ENCODE measurements at regions not wholly inside any gene's neighbourhood (a gene's known extent, or its start where the extent isn't known, plus 50 kb on each side); places are given as distances from the start of the nearest gene placed in this dataset.

DNA sequence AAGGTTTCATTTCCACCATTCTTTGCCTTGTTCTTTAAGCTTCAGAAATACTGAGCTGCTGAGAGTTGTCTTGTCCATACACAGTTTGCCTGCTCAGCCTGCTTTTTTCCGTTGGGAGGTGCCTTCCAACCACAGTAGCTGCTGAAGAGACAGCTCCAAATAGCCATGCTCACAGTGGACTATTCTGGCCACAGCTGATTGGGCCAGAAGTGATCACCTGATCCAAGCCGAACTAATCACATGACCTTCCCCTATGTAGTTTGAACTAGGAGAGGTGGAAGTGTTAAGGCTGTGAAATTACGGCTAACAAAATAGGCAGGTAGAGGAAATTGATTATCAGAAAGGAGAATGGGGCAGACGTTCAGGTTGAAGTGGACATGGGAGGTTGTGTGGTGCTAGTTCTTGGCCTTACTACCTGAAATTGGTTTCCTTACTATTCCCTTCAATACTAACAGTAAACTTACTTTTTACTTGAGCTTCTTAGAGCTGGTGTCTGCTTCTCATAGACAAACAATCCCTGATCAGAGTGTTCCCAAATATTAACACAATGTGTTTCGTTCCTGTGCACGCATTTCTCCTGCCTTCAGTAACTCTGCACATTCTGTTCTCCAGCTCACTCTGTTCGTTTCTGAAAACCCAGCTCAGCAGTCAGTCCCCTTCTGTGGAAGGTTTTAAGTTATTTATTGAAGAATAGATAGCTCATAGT is 136.1 kb downstream of the RWDD3 start:
- Histone ChIP-seq H3K27me3 (ENCODE audit: control insufficient read depth in 2 of 2, insufficient read depth in 2 of 2, low read length in 2 of 2) (peaks cover 0 to 4% of the 10 kb centered on the region in 2 experiments; a peak in 2 of 5 replicates), H4K20me1 (replicated peaks; ENCODE audit: control insufficient read depth, insufficient read depth, low read length) (no peaks in the 10 kb centered on the region), H3K4me2 (ENCODE audit: insufficient read depth, low read length) (no peak overlapping the region), H3K36me3 (ENCODE audit: control insufficient read depth, insufficient read depth, low read length) (no peaks in the 10 kb centered on the region), H3K9me1 (ENCODE audit: control insufficient read depth, insufficient read depth, low read length) (no peaks in the 10 kb centered on the region), H3K27ac (ENCODE audit: extremely low read depth, low read depth, low read length) (no peak overlapping the region), H3K9ac (ENCODE audit: insufficient read depth in 1 of 2, low read depth in 2 of 2, low read length in 2 of 2) (no peak overlapping the region), H3K9me3 (replicated peaks; ENCODE audit: control insufficient read depth, insufficient read depth, low read depth, low read length) (no peaks in the 10 kb centered on the region), H2AFZ (ENCODE audit: low read depth, low read length) (no peak overlapping the region), H3K4me3 (no peak overlapping the region), H3K79me2 (ENCODE audit: control insufficient read depth, insufficient read depth, low read length) (no peaks in the 10 kb centered on the region), H3K4me1 (replicated peaks in 1 of 2; ENCODE audit: control insufficient read depth in 2 of 2, insufficient read depth in 2 of 2, low read length in 2 of 2) (no peaks in the 10 kb centered on the region)
- 0% methylated on average over 7 of the region's 7 CpGs for WGBS (ENCODE audit: insufficient coverage, low coverage, missing lambda C conversion rate)
- peak; percentile 3 to 18 (median 14) for DNase-seq (ENCODE audit: extremely low read depth in 1 of 4, low spot score in 3 of 4)
- FAIRE-seq, result no peak
- intact Hi-C loops (cut with micrococcal nuclease), result no loop called here
- in situ Hi-C loops (cut with MboI), result no loop called here
- ChIA-PET POLR2A (interaction anchor here (0.6 kb wide), 1 partner anchor 14 kb away, joined by 3 read pairs; no protein-coding TSS in a partner anchor), CTCF (ENCODE audit: low intra/inter-chr PET ratio) (no interaction called here)
- no TSS peak for BruUV-seq (replicated peaks)
- peak; percentile 60 for ATAC-seq
- no peak for TF ChIP-seq TBL1XR1 (IDR thresholded peaks at IDR 0.05; ENCODE audit: low read length in 2 of 2)
- peak; percentile 81 for TF ChIP-seq RAD51 (IDR thresholded peaks at IDR 0.05; ENCODE audit: borderline replicate concordance, low read depth)
- TF ChIP-seq, protein P1, sequence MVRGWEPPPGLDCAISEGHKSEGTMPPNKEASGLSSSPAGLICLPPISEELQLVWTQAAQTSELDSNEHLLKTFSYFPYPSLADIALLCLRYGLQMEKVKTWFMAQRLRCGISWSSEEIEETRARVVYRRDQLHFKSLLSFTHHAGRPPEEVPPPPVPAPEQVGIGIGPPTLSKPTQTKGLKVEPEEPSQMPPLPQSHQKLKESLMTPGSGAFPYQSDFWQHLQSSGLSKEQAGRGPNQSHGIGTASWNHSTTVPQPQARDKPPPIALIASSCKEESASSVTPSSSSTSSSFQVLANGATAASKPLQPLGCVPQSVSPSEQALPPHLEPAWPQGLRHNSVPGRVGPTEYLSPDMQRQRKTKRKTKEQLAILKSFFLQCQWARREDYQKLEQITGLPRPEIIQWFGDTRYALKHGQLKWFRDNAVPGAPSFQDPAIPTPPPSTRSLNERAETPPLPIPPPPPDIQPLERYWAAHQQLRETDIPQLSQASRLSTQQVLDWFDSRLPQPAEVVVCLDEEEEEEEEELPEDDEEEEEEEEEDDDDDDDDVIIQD (CRISPR knock-in tag; IDR thresholded peaks at IDR 0.05), result no peak
- TF ChIP-seq, protein P2, sequence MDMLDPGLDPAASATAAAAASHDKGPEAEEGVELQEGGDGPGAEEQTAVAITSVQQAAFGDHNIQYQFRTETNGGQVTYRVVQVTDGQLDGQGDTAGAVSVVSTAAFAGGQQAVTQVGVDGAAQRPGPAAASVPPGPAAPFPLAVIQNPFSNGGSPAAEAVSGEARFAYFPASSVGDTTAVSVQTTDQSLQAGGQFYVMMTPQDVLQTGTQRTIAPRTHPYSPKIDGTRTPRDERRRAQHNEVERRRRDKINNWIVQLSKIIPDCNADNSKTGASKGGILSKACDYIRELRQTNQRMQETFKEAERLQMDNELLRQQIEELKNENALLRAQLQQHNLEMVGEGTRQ (CRISPR knock-in tag; IDR thresholded peaks at IDR 0.05), result peak; percentile 69
- TF ChIP-seq RAD21 (CRISPR knock-in tag; conservative IDR thresholded peaks at IDR 0.05 in 1 of 2, IDR thresholded peaks at IDR 0.05 in 1 of 2), result 0 out of 4 replicates have a peak, but pooled peaks of 1 of the 2 experiments have one; percentile 10
- TF ChIP-seq KAT7 (CRISPR knock-in tag; IDR thresholded peaks at IDR 0.05; ENCODE audit: borderline replicate concordance), result no peak
- TF ChIP-seq, protein P3, sequence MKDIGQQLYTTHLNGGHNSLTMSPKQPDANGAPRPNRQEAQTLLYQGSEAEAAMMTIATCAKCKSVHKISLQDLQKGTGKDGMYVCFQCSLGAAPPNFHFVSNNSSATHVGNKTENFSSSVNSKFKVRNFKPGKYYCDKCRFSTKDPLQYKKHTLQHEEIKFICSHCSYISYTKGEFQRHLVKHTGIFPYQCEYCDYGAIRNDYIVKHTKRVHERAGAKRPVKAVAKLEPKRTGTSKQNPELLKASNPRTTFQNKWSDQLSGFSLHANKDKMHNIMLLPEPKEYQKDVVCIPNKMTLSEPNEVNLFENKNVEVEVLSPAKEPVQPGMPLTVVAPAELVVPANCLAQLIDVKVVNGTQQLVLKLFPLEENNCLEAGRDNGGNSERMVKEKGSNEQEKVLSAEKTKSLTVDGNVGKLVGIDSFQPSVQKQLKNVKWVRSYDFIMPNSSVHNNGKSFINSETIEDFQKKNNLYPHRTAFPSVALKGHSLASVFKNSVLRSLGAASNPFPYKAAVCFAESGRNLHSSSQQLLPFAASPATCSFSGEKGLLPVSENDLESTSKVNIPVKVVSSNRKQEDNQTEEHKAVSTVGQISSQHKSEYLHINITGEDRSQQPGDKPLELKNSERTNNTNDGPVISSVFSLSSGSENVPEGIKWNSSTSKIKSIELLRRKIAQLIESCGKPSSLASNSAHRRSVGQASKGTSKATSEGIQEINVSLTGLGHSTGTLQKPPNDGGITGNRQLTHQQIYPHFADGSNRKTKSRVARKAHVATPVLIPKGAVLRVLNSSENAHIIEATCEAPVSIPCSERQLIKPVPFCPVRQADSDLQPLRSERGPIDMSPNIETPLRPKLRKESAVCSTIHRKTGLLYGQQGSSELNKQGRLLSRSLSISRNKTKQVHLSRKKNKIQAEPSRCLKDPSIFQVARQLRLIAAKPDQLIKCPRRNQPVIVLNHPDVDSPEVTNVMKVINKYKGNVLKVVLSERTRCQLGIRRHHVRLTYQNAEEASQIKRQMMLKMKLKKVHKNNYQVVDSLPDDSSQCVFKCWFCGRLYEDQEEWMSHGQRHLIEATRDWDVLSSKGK (CRISPR knock-in tag; IDR thresholded peaks at IDR 0.05), result no peak
- TF ChIP-seq, protein P4, sequence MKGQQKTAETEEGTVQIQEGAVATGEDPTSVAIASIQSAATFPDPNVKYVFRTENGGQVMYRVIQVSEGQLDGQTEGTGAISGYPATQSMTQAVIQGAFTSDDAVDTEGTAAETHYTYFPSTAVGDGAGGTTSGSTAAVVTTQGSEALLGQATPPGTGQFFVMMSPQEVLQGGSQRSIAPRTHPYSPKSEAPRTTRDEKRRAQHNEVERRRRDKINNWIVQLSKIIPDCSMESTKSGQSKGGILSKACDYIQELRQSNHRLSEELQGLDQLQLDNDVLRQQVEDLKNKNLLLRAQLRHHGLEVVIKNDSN (CRISPR knock-in tag; IDR thresholded peaks at IDR 0.05), result peak; percentile 26; the same call in 1 of the 2 replicates
- TF ChIP-seq CBFA2T2 (conservative IDR thresholded peaks at IDR 0.05), result 0 out of 2 replicates have a peak, but pooled peaks have one; percentile 13
- TF ChIP-seq, protein P5, sequence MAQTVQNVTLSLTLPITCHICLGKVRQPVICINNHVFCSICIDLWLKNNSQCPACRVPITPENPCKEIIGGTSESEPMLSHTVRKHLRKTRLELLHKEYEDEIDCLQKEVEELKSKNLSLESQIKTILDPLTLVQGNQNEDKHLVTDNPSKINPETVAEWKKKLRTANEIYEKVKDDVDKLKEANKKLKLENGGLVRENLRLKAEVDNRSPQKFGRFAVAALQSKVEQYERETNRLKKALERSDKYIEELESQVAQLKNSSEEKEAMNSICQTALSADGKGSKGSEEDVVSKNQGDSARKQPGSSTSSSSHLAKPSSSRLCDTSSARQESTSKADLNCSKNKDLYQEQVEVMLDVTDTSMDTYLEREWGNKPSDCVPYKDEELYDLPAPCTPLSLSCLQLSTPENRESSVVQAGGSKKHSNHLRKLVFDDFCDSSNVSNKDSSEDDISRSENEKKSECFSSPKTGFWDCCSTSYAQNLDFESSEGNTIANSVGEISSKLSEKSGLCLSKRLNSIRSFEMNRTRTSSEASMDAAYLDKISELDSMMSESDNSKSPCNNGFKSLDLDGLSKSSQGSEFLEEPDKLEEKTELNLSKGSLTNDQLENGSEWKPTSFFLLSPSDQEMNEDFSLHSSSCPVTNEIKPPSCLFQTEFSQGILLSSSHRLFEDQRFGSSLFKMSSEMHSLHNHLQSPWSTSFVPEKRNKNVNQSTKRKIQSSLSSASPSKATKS (CRISPR knock-in tag; IDR thresholded peaks at IDR 0.05), result no peak
- no peak for TF ChIP-seq ZNF354B (CRISPR knock-in tag; IDR thresholded peaks at IDR 0.05)
- TF ChIP-seq NR3C1 (CRISPR knock-in tag; IDR thresholded peaks at IDR 0.05), result no peak
